ENCODE measurements at regions not wholly inside any gene's neighbourhood (a gene's known extent, or its start where the extent isn't known, plus 50 kb on each side); places are given as distances from the start of the nearest gene placed in this dataset.
"Not testable (repeated sequence)": the region's sequence is repeated elsewhere in the genome, so short reads cannot be mapped to it uniquely, and the experiment has no call there.

DNA sequence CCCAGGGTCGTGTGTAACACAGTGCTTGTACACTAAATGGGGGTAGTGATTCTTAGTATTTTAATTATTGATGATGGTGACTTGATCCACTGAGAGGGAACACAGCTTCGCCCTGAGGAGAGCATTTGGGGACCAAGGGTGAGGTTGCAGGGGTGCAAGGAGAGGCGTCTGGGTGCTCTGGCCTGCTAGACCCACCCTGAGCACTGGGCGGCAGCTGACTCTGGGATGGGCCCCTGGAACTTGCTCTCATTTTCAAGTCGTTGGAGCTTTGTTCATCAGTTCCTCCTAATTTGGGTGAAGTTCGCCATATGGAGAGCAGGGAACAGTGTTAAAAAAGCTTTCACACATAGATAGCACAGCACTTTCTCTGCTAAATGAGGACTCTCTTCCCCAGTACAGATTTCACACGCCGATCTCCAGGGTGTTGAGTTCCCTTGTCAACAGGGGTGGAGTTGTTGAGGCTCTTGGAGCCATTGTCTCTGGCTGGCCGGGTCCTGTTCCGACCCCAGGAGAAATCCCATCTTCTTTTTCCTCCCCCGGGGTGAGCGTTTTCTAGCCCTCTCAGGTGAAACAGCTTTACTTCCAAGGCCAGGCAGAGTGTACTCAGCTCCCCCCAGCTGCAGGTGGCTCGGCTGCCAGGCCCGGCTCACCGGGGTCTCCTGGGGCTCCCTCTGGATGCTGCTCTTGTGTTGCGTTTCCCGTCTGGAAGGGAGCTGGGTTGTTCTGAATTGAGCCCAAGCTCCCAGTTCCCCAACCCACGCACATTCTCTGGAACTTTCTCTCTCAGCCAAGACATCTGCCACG, 367.4 kb downstream of the RPS6KC1 start:
- DNase-seq, result no peak

DNA sequence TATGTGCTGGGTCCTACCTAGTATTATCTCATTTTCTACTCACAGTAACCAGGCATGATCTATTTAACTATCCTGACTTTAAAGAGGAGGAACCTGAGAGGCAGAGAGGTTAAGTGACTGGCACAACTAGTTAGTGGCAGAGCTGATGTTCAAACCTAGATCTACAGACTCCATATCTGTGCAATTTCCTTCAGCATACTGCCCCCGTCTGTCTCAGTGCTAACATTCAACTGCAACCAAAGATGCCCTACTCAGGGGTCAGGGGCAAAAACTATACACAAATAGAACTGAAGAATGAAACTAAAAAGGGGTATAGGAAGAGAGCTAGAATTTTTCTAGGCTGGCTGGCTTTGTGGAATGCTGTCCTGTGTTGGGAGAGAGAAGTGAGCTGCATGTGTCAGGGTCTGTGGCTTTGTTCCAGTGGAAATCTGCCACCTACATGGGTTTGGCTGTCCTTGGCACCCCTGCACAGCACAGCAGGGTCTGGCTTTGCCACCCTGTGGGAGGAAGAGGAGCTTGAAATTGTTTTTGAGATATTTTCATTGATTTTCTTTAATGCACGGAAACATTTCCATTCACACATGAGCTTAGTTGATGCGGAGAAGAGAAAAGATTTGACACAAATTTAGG, 368.5 kb downstream of the RPS6KC1 start:
- no peak for DNase-seq

GRCh38 chr1:213421178-213421577, 370.1 kb downstream of the RPS6KC1 start:
- DNase-seq, result not testable (repeated sequence)

DNA sequence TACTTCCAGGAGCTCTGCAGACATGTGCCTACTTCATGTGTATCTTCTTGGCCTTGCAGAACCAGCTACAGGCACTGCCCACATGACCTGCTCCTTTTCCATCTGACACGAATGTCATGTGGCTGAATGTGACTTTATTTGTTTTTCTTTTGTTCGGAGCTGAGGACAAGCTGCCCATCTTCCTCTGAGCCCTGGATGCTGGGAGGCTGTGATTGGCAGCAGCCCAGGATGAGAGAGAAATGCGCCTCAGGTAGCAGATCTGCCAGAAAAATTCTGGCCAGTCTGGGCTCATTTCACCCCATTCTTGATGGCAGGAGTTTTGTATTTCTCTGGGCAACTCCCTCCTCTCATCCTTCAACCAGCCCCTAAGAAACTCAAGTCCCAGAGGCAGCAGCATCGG, 372.0 kb downstream of the RPS6KC1 start:
- no peak for DNase-seq

DNA sequence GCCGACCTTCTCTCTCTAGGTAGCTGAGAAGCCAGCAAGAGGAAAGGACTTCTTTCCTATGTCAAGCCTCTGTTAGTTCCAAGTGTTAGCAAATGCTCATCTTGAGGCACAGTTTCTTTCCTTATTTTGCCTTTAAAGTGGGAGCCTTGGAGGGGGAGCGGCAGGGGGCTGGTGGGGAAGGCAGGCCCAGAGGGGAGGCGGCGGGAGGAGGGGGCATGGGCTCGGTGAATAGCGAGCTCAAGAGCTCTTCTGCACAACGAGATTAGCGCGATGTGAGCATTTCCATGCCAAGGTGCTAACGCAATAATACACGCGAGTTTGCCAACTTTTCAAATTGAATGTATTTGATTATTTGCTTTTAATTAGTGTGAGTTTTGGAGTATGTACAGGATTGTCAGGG, 372.6 kb downstream of the RPS6KC1 start:
- no peak for DNase-seq

DNA sequence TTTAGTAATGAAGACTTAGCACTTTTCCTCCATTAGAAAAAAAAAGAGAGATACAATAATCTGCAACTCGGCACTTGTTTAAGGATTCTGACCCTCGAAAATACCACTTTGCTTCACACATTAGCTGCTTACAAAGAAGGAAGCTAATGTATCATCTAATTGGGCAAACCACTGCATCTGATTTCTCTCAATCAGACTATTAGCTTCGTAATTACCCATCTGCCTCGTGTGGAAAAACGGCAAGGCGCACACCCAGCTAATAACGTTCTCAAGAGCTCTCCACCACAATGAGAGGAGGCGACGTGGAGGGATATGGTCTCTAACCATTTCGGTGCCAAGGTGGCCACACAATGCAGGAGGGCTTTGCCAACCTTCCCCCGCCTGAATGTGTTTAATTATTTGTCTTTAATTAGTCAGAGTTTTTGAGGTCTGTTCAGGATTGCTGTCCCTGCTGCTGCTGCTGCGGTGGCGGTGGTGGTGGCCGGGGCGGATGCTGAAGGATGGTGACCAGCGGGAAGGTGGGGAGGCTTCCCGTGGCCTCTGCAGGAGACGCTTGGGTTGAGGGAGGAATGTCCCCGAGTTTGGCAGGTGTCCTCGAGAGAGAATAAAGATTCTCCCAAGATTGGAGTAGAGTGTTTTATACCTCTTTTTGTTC, 374.5 kb downstream of the RPS6KC1 start:
- DNase-seq, result no peak

DNA sequence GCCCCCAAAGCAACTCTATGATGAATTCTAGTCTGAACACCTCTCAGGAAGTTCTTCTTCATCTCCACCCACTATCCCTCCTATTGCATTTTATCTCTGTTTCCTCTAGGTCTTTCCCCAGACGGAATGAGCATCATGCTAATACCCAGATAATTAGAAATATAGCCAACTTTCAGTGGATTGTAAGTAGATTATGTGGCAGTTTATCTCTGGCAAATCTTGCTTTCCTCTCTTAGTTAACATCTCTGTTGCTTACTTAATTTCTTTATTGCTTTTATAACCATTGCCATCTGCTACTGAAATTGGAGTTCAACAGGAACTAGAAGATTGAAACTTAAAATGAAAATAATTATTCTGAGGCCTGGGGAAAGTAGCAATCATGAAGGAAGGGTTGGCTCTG, 378.6 kb downstream of the RPS6KC1 start:
- no peak for DNase-seq

GRCh38 chr1:213435715-213436114, 384.7 kb downstream of the RPS6KC1 start:
- no peak for DNase-seq

DNA sequence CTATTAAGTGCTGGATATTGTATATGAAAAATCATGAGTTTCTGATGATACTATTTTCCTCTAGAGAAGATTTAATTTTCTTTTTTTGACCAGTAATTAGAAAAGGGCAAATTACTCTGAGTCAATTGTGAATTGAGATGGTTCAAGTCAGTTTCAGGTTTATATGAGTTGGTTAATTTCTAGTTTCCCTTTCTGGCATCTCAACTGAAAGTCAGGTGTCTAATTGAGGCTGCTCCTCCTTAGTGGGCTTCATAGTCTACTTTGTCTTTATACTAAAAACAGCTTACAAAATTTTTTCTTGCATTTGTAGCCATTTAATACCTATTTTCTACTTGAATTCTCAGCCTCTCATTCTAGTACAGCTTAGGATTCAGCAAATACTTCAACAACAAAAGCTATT, 387.3 kb downstream of the RPS6KC1 start:
- DNase-seq, result no peak

DNA sequence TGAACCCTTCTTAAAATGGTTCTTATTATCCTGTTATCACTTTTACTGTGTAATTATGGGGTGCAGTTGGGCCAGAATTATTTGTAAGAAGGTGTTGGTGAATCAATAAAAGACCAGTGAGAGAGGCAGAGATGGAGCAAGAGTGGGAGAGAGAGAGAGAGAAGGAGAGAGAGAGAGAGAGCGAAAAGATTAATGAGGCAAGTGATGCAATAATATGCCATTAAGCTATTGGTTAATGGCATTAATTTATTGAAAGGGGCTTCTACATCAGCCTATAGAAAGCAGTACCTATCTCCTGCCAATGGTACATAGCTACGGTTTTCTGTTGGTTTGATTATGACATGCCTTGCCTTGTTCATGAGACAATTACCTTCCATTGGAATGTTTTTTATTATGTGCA, 388.7 kb downstream of the RPS6KC1 start:
- DNase-seq, result no peak

DNA sequence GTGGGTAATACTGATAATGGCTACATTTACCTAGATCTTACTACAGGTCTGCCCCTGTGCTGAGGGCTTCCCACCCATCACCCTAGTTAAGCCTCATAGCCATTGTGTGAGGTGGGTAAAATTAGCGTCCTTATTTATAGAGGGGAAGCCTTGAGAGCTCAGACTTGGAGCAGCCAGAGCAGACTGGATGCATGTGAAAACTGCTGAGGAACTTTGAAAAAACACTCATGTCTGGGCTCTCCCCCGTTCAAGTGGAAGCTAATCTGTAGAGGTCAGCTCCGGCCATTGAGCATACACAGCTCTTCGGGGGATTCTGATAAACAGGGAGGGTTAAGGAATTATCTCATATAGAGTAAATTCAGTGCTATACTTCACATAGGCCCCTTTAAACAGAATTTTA, 389.7 kb downstream of the RPS6KC1 start:
- no peak for DNase-seq

DNA sequence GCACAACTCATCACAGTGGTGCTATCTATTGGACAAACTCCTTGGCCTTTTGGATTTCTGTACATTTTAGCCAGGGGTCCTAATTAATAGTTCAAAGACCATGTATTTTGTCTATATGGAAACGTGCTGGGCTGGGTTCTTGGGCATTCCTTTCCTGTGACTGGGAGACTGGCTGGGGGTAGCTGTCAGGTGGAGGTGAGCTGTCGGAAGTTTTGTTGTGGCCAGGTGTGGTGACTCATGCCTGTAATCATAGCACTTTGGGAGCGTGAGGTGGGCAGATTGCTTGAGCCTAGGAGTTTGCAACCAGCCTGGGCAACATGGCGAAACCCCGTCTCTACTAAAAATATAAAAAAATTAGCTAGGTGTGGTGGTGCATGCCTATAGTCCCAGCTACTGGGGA, 392.4 kb downstream of the RPS6KC1 start:
- no peak for DNase-seq

- DNase-seq, result no peak
These were observed 393.2 kb downstream of the RPS6KC1 start for GRCh38 chr1:213444224-213444623.

DNA sequence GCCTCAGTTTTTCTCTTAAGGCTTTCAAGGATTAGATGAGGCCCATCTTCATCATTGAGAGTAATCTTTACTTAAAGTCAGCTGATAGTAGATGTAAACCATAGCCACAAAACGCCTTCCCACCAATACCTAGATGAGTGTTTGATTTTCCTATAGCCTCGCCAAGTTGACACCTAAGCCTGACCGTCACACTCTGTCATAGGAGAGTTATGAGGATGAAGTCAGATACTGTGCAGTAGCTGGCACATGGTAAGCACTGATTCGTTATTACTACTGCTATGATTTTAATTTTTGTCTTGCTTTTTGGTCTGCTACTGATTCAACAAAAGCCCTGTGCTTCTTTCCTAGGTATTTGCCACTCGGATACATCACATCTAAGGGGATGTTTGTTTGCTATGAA, 395.5 kb downstream of the RPS6KC1 start:
- no peak for DNase-seq

- DNase-seq, result no peak
These were observed 397.3 kb downstream of the RPS6KC1 start for GRCh38 chr1:213448360-213448759.

- no peak for DNase-seq
These were observed 397.7 kb downstream of the RPS6KC1 start for GRCh38 chr1:213448776-213449175.

- no peak for DNase-seq
These were observed 401.5 kb downstream of the RPS6KC1 start for GRCh38 chr1:213452501-213452900.

DNA sequence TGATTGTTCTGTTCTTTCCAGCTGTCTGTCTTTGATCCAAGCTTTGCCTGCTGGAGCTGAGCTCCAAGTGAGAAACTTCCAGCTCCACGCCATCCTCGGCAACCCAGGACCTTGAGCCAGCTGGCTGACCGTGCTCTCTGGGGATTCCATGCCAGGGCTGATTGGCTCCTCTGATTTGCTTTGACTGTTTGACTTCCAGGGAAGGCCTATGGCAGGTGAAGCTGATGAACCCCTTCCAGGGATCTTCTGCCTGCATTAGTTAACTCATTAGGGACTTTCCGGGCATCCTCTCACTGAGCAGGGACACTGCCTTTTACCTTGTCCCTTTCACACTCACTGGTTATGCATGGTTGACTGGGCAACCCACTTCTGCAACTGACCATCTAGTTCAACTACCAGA, 406.1 kb downstream of the RPS6KC1 start:
- DNase-seq, result no peak

GRCh38 chr1:213457733-213458132, 406.7 kb downstream of the RPS6KC1 start:
- no peak for DNase-seq

DNA sequence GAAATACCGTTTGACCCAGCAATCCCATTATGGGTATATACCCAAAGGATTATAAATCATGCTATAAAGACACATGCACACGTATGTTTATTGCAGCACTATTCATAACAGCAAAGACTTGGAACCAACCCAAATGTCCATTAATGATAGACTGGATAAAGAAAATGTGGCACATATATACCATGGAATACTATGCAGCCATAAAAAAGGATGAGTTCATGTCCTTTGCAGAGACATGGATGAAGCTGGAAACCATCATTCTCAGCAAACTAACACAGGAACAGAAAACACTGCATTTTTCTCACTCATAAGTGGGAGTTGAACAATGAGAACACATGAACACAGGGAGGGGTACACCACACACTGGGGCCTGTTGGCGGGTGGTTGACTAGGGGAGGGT, 411.3 kb downstream of the RPS6KC1 start:
- DNase-seq, result not testable (repeated sequence)

DNA sequence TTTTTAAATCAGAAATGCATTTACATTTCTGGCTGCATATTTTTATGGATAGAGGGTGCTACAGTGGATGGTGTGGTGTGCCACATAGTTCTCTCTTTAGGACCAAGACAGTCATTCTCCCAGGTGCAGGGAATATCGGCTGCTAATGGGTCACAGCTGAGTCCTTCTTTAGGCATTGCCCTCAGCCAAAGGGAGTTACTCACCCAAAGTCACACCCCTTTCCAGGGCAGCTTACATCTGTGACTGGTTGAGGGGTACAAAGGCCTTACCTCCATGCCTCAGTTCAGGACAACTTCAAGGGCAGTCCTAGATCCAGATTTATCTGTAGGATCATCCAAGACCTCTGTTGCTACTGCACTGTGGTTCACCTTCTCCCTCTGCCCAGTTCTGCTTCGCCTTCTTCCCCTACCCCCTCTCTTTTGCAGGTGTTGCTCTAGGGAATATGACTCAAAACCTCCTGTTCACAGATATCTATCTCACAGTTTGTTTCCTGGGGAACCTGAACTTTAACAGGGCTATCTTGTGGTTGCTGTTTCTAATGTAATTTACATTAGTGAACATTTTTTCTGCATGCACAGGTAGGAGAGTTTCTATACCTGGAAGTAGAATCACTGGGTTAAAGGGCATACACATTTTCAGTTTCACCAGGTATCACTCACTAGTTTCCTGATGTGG, 413.9 kb downstream of the RPS6KC1 start:
- no peak for DNase-seq

DNA sequence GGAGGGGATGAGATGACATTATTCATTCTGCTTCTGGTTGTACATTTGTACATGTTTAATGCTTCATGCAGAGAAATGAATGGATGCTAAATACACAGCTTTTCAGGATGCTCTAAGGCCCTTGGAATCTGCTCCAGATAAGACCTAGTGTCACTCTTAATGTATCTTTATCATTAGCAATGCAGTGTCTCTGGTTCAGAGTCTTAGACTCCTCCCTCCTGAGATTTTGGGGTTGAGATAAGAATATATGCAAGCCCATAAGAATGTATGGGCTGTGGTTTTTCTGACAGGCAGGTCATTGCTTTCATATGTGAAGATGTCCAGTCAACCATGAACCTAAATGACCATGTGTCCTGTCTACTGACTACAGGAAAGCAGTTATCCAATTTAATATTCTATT, 415.5 kb downstream of the RPS6KC1 start:
- DNase-seq, result no peak

DNA sequence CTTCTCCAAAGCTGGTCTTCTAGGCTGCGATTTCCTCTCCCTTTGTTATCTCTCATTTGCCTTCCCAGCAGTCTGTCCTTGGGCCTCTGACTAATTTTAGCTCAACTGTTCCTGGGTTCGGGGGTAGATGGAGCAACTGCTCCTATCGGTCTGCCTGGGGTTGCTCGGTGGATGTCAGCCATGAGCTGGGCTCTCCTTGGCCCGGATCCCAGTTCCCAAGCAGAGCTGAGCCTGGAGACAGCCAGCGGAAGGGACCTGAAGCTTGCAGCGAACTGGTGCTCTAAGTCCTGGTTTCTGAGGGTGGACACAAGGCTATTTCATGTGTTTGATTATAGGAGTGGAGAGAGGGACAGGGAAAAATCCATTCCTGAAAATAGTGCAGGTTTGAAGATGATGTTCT, 423.0 kb downstream of the RPS6KC1 start:
- DNase-seq, result no peak

- no peak for DNase-seq
These were observed 430.4 kb downstream of the RPS6KC1 start for GRCh38 chr1:213481395-213481794.

Data from T1000 (cell line).